ENCODE measurements at regions not wholly inside any gene's neighbourhood (a gene's known extent, or its start where the extent isn't known, plus 50 kb on each side); places are given as distances from the start of the nearest gene placed in this dataset.

GRCh38 chr10:61192042-61192441 is 248.1 kb upstream of the RHOBTB1 start:
- H3K36me3 ChIP-seq (replicated peaks in 1 of 2; ENCODE audit: control insufficient read depth in 2 of 2, insufficient read depth in 2 of 2, low read length in 2 of 2), result no peaks in the 10 kb centered on the region
- DNase-seq (ENCODE audit: low spot score), result no peak
- H2BK5ac ChIP-seq (ENCODE audit: low read length), result no peak overlapping the region
- H2AK5ac ChIP-seq (ENCODE audit: low read depth, low read length), result no peak overlapping the region
- H3K18ac ChIP-seq (ENCODE audit: low read length), result no peak overlapping the region
- no peak overlapping the region for H3K27ac ChIP-seq (replicated peaks; ENCODE audit: low read length)
- no peak overlapping the region for H2AFZ ChIP-seq (ENCODE audit: low read length)
- H3K79me1 ChIP-seq (ENCODE audit: low read depth, low read length), result no peaks in the 10 kb centered on the region
- no peaks in the 10 kb centered on the region for H3K27me3 ChIP-seq (ENCODE audit: control insufficient read depth in 3 of 3, insufficient read depth in 3 of 3, low read depth in 1 of 3, low read length in 3 of 3)
- H3K23ac ChIP-seq (ENCODE audit: low read depth, low read length, poor library complexity), result no peak overlapping the region
- H3K4me3 ChIP-seq (ENCODE audit: low read length in 2 of 2), result no peak overlapping the region
- no peak overlapping the region for H3K9ac ChIP-seq (ENCODE audit: low read depth, low read length, poor library complexity)
- no peak overlapping the region for H3K4ac ChIP-seq (ENCODE audit: low read length)
- H4K8ac ChIP-seq (ENCODE audit: low read depth, low read length), result no peak overlapping the region
- no peak overlapping the region for H2BK12ac ChIP-seq (ENCODE audit: low read length)
- H2BK120ac ChIP-seq (ENCODE audit: low read depth, low read length), result no peak overlapping the region
- H3K4me2 ChIP-seq (ENCODE audit: insufficient read depth, low read length, poor library complexity, severe bottlenecking), result no peak overlapping the region
- H3K14ac ChIP-seq (ENCODE audit: low read length), result no peak overlapping the region
- WGBS, 2 donors (ENCODE audit: extremely low coverage in 2 of 2, insufficient read length in 2 of 2, insufficient replicate concordance in 1 of 2), result no CpG with 5 or more reads among the region's 3 CpGs
- H3K9me3 ChIP-seq (replicated peaks in 1 of 2; ENCODE audit: control insufficient read depth in 2 of 2, insufficient read depth in 1 of 2, low read depth in 1 of 2, low read length in 2 of 2), result no peaks in the 10 kb centered on the region
- H2BK15ac ChIP-seq (ENCODE audit: low read length), result no peak overlapping the region
- H4K91ac ChIP-seq (ENCODE audit: low read depth, low read length, poor library complexity), result no peak overlapping the region
- no peaks in the 10 kb centered on the region for H3K4me1 ChIP-seq (ENCODE audit: control insufficient read depth in 2 of 2, insufficient read depth in 1 of 2, low read depth in 1 of 2, low read length in 2 of 2)

- DNase-seq (ENCODE audit: low spot score), result no peak
- Histone ChIP-seq H2BK120ac (ENCODE audit: low read depth, low read length) (no peak overlapping the region), H3K18ac (ENCODE audit: low read length) (no peak overlapping the region), H2AFZ (ENCODE audit: low read length) (no peak overlapping the region), H4K8ac (ENCODE audit: low read depth, low read length) (no peak overlapping the region), H3K23ac (ENCODE audit: low read depth, low read length, poor library complexity) (no peak overlapping the region), H3K4me3 (ENCODE audit: low read length in 2 of 2) (no peak overlapping the region), H3K4me2 (ENCODE audit: insufficient read depth, low read length, poor library complexity, severe bottlenecking) (no peak overlapping the region), H3K4me1 (ENCODE audit: control insufficient read depth in 2 of 2, insufficient read depth in 1 of 2, low read depth in 1 of 2, low read length in 2 of 2) (no peaks in the 10 kb centered on the region), H3K9me3 (replicated peaks in 1 of 2; ENCODE audit: control insufficient read depth in 2 of 2, insufficient read depth in 1 of 2, low read depth in 1 of 2, low read length in 2 of 2) (no peaks in the 10 kb centered on the region), H3K9ac (ENCODE audit: low read depth, low read length, poor library complexity) (no peak overlapping the region), H3K4ac (ENCODE audit: low read length) (no peak overlapping the region), H2AK5ac (ENCODE audit: low read depth, low read length) (no peak overlapping the region), H3K27ac (replicated peaks; ENCODE audit: low read length) (no peak overlapping the region), H2BK12ac (ENCODE audit: low read length) (no peak overlapping the region), H3K79me1 (ENCODE audit: low read depth, low read length) (no peaks in the 10 kb centered on the region), H3K14ac (ENCODE audit: low read length) (no peak overlapping the region), H3K36me3 (replicated peaks in 1 of 2; ENCODE audit: control insufficient read depth in 2 of 2, insufficient read depth in 2 of 2, low read length in 2 of 2) (no peaks in the 10 kb centered on the region), H2BK15ac (ENCODE audit: low read length) (no peak overlapping the region), H3K27me3 (ENCODE audit: control insufficient read depth in 3 of 3, insufficient read depth in 3 of 3, low read depth in 1 of 3, low read length in 3 of 3) (no peaks in the 10 kb centered on the region), H4K91ac (ENCODE audit: low read depth, low read length, poor library complexity) (no peak overlapping the region), H2BK5ac (ENCODE audit: low read length) (no peak overlapping the region)
- WGBS, 2 donors (ENCODE audit: extremely low coverage in 2 of 2, insufficient read length in 2 of 2, insufficient replicate concordance in 1 of 2), result no CpG with 5 or more reads among the region's 2 CpGs
Observed at GRCh38 chr10:61189912-61190311, 245.9 kb upstream of the RHOBTB1 start.

GRCh38 chr10:61188691-61189090 is 244.7 kb upstream of the RHOBTB1 start:
- DNase-seq (ENCODE audit: low spot score), result no peak
- Histone ChIP-seq H4K8ac (ENCODE audit: low read depth, low read length) (no peak overlapping the region), H2BK5ac (ENCODE audit: low read length) (no peak overlapping the region), H3K36me3 (replicated peaks in 1 of 2; ENCODE audit: control insufficient read depth in 2 of 2, insufficient read depth in 2 of 2, low read length in 2 of 2) (no peaks in the 10 kb centered on the region), H2AK5ac (ENCODE audit: low read depth, low read length) (no peak overlapping the region), H3K18ac (ENCODE audit: low read length) (no peak overlapping the region), H4K91ac (ENCODE audit: low read depth, low read length, poor library complexity) (no peak overlapping the region), H2BK120ac (ENCODE audit: low read depth, low read length) (no peak overlapping the region), H3K4ac (ENCODE audit: low read length) (no peak overlapping the region), H2AFZ (ENCODE audit: low read length) (peak overlapping the region; percentile 69), H3K4me2 (ENCODE audit: insufficient read depth, low read length, poor library complexity, severe bottlenecking) (no peak overlapping the region), H3K14ac (ENCODE audit: low read length) (no peak overlapping the region), H3K27me3 (ENCODE audit: control insufficient read depth in 3 of 3, insufficient read depth in 3 of 3, low read depth in 1 of 3, low read length in 3 of 3) (no peaks in the 10 kb centered on the region), H3K79me1 (ENCODE audit: low read depth, low read length) (no peaks in the 10 kb centered on the region), H3K9me3 (replicated peaks in 1 of 2; ENCODE audit: control insufficient read depth in 2 of 2, insufficient read depth in 1 of 2, low read depth in 1 of 2, low read length in 2 of 2) (no peaks in the 10 kb centered on the region), H2BK12ac (ENCODE audit: low read length) (no peak overlapping the region), H3K4me1 (ENCODE audit: control insufficient read depth in 2 of 2, insufficient read depth in 1 of 2, low read depth in 1 of 2, low read length in 2 of 2) (no peaks in the 10 kb centered on the region), H3K4me3 (ENCODE audit: low read length in 2 of 2) (no peak overlapping the region), H3K27ac (replicated peaks; ENCODE audit: low read length) (no peak overlapping the region), H3K23ac (ENCODE audit: low read depth, low read length, poor library complexity) (no peak overlapping the region), H2BK15ac (ENCODE audit: low read length) (no peak overlapping the region), H3K9ac (ENCODE audit: low read depth, low read length, poor library complexity) (no peak overlapping the region)

- no peaks in the 10 kb centered on the region for H3K79me1 ChIP-seq (ENCODE audit: low read depth, low read length)
- no peak overlapping the region for H3K27ac ChIP-seq (replicated peaks; ENCODE audit: low read length)
- H2BK12ac ChIP-seq (ENCODE audit: low read length), result no peak overlapping the region
- H3K9me3 ChIP-seq (replicated peaks in 1 of 2; ENCODE audit: control insufficient read depth in 2 of 2, insufficient read depth in 1 of 2, low read depth in 1 of 2, low read length in 2 of 2), result no peaks in the 10 kb centered on the region
- H2AFZ ChIP-seq (ENCODE audit: low read length), result peak overlapping the region; percentile 69
- no peak for DNase-seq (ENCODE audit: low spot score)
- no peak overlapping the region for H3K23ac ChIP-seq (ENCODE audit: low read depth, low read length, poor library complexity)
- H2BK15ac ChIP-seq (ENCODE audit: low read length), result no peak overlapping the region
- no peak overlapping the region for H2BK5ac ChIP-seq (ENCODE audit: low read length)
- no peak overlapping the region for H4K8ac ChIP-seq (ENCODE audit: low read depth, low read length)
- H3K4ac ChIP-seq (ENCODE audit: low read length), result no peak overlapping the region
- H3K36me3 ChIP-seq (replicated peaks in 1 of 2; ENCODE audit: control insufficient read depth in 2 of 2, insufficient read depth in 2 of 2, low read length in 2 of 2), result no peaks in the 10 kb centered on the region
- no peaks in the 10 kb centered on the region for H3K27me3 ChIP-seq (ENCODE audit: control insufficient read depth in 3 of 3, insufficient read depth in 3 of 3, low read depth in 1 of 3, low read length in 3 of 3)
- H2AK5ac ChIP-seq (ENCODE audit: low read depth, low read length), result no peak overlapping the region
- no peak overlapping the region for H3K9ac ChIP-seq (ENCODE audit: low read depth, low read length, poor library complexity)
- H2BK120ac ChIP-seq (ENCODE audit: low read depth, low read length), result no peak overlapping the region
- H3K18ac ChIP-seq (ENCODE audit: low read length), result no peak overlapping the region
- no peak overlapping the region for H4K91ac ChIP-seq (ENCODE audit: low read depth, low read length, poor library complexity)
- H3K4me3 ChIP-seq (ENCODE audit: low read length in 2 of 2), result no peak overlapping the region
- H3K4me2 ChIP-seq (ENCODE audit: insufficient read depth, low read length, poor library complexity, severe bottlenecking), result no peak overlapping the region
- no peak overlapping the region for H3K14ac ChIP-seq (ENCODE audit: low read length)
- H3K4me1 ChIP-seq (ENCODE audit: control insufficient read depth in 2 of 2, insufficient read depth in 1 of 2, low read depth in 1 of 2, low read length in 2 of 2), result no peaks in the 10 kb centered on the region
Observed at GRCh38 chr10:61188101-61188500, 244.1 kb upstream of the RHOBTB1 start.
